ENCODE measurements at regions not wholly inside any gene's neighbourhood (a gene's known extent, or its start where the extent isn't known, plus 50 kb on each side); places are given as distances from the start of the nearest gene placed in this dataset.

DNA sequence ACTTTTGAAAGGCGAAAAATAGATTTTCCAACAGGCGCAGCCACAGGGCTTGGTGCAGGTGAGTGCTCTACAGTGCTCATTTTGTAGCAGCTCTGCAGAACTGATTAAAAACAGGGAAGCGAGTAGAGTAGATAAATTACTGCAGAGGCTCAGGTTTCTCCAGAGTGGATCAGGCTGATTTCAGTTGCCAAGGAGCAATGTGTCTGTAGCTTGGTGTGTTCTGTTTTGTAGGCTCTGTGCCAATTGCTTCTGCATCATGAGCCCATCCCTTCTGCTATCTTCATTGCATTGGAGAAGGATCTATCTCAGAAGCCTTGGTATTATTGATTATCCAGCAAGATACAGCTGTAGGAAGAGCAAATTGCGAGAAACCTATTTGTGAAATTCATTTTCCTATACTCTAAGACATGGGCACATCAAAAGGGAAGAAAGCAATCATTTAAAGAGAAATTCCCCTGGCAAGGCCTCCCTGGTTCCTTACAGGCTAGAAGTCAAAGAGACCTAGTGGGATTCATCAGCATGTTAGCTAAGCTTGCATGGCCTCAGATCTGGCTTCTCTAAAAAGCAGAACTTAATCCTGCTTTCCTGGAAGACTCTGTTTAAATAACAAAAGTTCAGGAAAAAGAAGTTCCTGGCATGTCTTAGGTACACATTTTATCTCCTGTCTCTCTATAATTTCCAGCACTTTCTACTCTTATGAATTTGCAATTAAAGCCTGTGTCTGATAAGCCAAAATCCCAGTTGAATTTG is 432.4 kb upstream of the ATP10A start:
- TF ChIP-seq, protein P1, sequence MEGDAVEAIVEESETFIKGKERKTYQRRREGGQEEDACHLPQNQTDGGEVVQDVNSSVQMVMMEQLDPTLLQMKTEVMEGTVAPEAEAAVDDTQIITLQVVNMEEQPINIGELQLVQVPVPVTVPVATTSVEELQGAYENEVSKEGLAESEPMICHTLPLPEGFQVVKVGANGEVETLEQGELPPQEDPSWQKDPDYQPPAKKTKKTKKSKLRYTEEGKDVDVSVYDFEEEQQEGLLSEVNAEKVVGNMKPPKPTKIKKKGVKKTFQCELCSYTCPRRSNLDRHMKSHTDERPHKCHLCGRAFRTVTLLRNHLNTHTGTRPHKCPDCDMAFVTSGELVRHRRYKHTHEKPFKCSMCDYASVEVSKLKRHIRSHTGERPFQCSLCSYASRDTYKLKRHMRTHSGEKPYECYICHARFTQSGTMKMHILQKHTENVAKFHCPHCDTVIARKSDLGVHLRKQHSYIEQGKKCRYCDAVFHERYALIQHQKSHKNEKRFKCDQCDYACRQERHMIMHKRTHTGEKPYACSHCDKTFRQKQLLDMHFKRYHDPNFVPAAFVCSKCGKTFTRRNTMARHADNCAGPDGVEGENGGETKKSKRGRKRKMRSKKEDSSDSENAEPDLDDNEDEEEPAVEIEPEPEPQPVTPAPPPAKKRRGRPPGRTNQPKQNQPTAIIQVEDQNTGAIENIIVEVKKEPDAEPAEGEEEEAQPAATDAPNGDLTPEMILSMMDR (IDR thresholded peaks at IDR 0.05; ENCODE audit: insufficient read depth, low read depth, low read length, missing control alignments) = no peak
- no peak overlapping the region for H3K4me3 ChIP-seq (ENCODE audit: low read length)
- no peak for DNase-seq (ENCODE audit: low read depth)

DNA sequence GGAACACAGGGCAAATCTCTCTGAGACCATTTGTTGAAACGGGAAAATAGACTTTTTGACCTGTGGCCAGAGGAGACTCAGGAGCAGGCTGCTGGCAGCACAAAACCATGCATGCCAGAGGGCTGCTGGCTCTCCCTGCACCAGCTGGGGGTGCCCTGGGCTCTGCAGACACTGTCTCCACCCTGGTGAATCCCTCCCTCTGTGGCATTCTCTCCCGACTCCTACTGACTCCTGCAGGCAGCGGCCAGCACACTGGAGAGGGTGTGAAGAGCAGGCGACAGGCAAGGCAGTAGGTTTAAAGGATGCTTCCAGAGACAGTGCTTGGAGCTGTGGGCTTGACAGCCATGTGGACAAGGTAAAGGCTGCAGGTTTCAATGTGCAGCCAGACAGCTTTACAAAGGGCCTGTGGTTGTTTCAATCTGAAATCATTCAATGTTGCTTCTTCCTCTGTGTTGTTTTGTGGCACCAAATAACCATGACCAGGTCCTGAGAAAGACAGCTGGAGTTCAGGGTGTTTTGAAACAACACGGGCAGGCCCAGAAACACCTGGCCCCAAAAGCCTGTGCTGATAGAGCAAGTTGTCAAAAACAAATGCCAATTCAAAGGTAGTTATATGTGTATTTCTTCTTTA is 431.0 kb upstream of the ATP10A start:
- TF ChIP-seq, protein P1 (IDR thresholded peaks at IDR 0.05; ENCODE audit: insufficient read depth, low read depth, low read length, missing control alignments) = no peak
- DNase-seq (ENCODE audit: low read depth) = no peak
- no peak overlapping the region for H3K4me3 ChIP-seq (ENCODE audit: low read length)

DNA sequence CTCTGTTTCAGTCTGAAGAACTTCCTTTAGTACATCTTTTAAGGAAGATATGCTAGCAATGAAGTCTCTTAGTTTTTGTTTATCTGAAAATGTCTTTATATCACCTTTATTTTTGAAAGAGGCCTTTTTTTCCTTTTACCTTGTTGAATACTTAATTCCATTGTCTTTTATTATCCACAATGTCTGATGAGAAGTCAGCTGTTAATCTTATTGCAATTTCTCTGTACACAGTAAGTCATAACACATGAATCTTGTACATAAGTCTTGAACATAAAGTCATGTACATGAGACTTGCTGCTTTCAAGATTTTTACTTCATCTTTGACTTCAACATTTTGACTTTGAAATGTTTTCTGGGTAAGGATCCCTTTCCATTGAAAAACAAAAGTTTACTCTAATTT is 424.3 kb upstream of the ATP10A start:
- no peak for DNase-seq (ENCODE audit: low read depth)
- H3K4me3 ChIP-seq (ENCODE audit: low read length) = no peak overlapping the region
- TF ChIP-seq, protein P1 (IDR thresholded peaks at IDR 0.05; ENCODE audit: insufficient read depth, low read depth, low read length, missing control alignments) = no peak

DNA sequence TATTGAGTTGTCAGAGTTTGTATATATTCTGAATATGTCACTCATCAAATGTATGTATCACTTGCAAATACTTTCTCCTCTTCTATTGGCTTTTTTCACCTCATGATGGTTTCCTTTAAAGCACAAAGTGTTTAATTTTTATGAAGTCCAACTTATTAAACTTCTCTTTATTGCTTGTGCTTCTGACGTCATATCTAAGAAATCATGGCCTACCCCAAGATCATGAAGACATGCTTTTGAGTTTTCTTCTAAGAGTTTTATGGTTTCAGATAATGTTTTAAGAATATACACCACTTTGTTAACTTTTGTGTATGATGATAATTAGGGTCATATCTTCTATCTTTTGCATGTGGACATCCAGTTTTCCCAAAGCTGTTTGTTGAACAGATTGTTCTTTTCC is 417.2 kb upstream of the ATP10A start:
- no peak overlapping the region for H3K4me3 ChIP-seq (ENCODE audit: low read length)
- no peak for DNase-seq (ENCODE audit: low read depth)
- TF ChIP-seq, protein P1 (IDR thresholded peaks at IDR 0.05; ENCODE audit: insufficient read depth, low read depth, low read length, missing control alignments) = no peak

DNA sequence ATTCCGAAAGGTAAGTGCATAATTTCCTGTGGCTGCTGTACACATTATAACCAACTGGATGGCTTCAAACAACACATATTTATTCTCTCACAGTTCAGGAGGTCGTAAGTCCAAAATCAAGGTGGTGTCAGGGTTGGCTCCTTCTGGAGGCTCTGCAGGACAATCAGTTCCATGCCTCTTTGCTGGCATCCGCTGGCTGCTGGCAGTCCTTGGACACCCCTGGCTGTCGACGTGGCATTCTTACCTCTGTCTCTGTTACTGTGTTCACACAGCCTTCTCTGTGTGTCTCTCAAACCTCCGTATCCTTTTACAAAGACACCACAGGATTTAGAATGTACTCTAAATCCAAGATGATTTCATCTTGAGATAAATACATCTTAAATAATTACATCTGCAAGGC is 398.8 kb upstream of the ATP10A start:
- H3K4me3 ChIP-seq (ENCODE audit: low read length) = no peak overlapping the region
- TF ChIP-seq, protein P1 (IDR thresholded peaks at IDR 0.05; ENCODE audit: insufficient read depth, low read depth, low read length, missing control alignments) = no peak
- no peak for DNase-seq (ENCODE audit: low read depth)

DNA sequence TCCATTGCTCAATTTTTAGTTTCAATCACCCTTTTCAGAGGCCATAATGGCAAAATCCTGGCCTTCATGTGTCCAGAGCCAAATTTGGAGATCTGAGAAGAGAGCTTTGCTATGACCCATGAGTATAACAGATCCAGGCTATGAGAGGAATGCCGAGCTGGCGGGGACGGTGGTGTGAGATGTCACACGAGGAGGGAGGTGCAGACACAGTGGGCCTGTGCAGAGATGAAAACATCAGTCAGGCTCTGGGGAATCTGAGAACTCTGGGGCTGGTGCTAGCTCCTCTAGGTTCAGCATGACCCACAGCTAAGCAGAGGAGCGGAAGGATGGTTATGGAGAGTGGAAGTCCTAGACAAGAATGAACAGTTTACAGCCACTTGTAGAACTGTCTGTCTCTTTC is 398.3 kb upstream of the ATP10A start:
- TF ChIP-seq, protein P1 (IDR thresholded peaks at IDR 0.05; ENCODE audit: insufficient read depth, low read depth, low read length, missing control alignments) = no peak
- DNase-seq (ENCODE audit: low read depth) = no peak

More for the DNA sequence above, 398.3 kb upstream of the ATP10A start:
- no peak overlapping the region for H3K4me3 ChIP-seq (ENCODE audit: low read length)
